Fibroblast of mammary gland (primary cell): ENCODE measurements at regions not wholly inside any gene's neighbourhood (a gene's known extent, or its start where the extent isn't known, plus 50 kb on each side); places are given as distances from the start of the nearest gene placed in this dataset.
A peak's percentile ranks its signal among the peaks of the same experiment; 100 is the strongest.

Experiments
- DNase-seq: peaks from one replicate; pipeline ENCODE4 v3.0.0-alpha.2; 2010; ENCODE audit warnings: low read depth
- H3K4me3 ChIP-seq: 2 replicates; pipeline ENCODE4 v1.5.1; 2011; ENCODE audit warnings: low read depth, mild to moderate bottlenecking, low read length, moderate library complexity; ENCODE audit not compliant: control insufficient read depth
- CTCF ChIP-seq: conservative IDR thresholded peaks from 2 replicates; pipeline ENCODE4 v1.5.1; 2011; ENCODE audit warnings: low read depth, low read length, inconsistent platforms; ENCODE audit not compliant: control insufficient read depth, insufficient read depth

- no peak for DNase-seq
- no peak for TF ChIP-seq CTCF
- no peak overlapping the region for H3K4me3 ChIP-seq
Observed at GRCh38 chr3:171965067-171965712, 74.2 kb upstream of the FNDC3B start.

GRCh38 chr3:171966533-171967136 lies 72.7 kb upstream of the FNDC3B start:
- TF ChIP-seq CTCF = no peak
- H3K4me3 ChIP-seq = no peak overlapping the region
- DNase-seq = peak; percentile 59

GRCh38 chr3:171967137-171967783 lies 72.1 kb upstream of the FNDC3B start:
- no peak for TF ChIP-seq CTCF
- H3K4me3 ChIP-seq = no peak overlapping the region
- DNase-seq = peak; percentile 93

- no peak for TF ChIP-seq CTCF
- no peak overlapping the region for H3K4me3 ChIP-seq
- peak; percentile 81 for DNase-seq
Observed at GRCh38 chr3:171967932-171968678, 71.3 kb upstream of the FNDC3B start.

- peak; percentile 53 for DNase-seq
- no peak overlapping the region for H3K4me3 ChIP-seq
- TF ChIP-seq CTCF = no peak
Observed at GRCh38 chr3:171970301-171970788, 69.0 kb upstream of the FNDC3B start.

- DNase-seq = peak; percentile 56
- no peak for TF ChIP-seq CTCF
- H3K4me3 ChIP-seq = no peak overlapping the region
Observed at GRCh38 chr3:171971919-171972514, 67.4 kb upstream of the FNDC3B start.
